ENCODE measurements at regions not wholly inside any gene's neighbourhood (a gene's known extent, or its start where the extent isn't known, plus 50 kb on each side); places are given as distances from the start of the nearest gene placed in this dataset.

DNA sequence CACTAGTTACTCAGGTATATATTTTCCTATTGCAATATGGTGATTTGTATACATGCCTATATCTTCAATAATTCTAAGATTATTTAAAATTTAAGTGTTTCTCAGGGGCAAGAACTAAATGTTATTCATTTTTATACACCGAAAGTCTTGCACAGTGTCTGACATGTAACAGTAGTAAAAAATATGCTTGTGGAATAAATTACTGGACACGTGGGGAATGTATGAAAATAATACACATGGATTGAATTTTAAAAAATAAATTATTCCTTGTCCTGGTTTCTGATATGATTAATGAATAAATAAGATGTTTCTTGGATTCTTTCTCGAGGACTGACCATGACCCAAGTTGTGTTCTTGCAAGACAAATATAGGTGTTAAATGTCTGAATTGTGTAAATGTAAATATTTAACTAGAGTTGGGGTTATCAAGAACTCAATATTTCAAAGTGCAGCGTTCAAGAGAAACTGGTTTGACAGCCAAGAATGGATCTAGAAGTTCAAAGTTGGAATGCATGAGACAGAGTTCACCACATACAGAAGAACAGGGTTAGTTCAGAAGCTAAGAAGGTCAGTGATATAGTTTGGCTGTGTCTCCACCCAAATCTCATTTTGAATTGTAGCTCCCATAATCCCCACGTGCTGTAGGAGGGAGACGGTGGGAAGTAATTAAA, 142.1 kb upstream of the SPAG17 start:
- Histone ChIP-seq H2AFZ (no peak overlapping the region), H3K4me2 (ENCODE audit: unreplicated experiment) (no peak overlapping the region), H4K20me1 (ENCODE audit: insufficient read depth) (no peaks in the 10 kb centered on the region), H3K9ac (no peak overlapping the region), H3K27ac (no peak overlapping the region), H3K27me3 (replicated peaks; ENCODE audit: insufficient read depth) (no peaks in the 10 kb centered on the region), H3K4me3 (no peak overlapping the region), H3F3A (ENCODE audit: insufficient read depth) (peaks cover 25% of the 10 kb centered on the region), H3K79me2 (ENCODE audit: insufficient read depth) (no peaks in the 10 kb centered on the region), H3K36me3 (ENCODE audit: low read depth) (no peaks in the 10 kb centered on the region), H3K9me2 (ENCODE audit: insufficient read depth) (no peaks in the 10 kb centered on the region), H3K9me3 (ENCODE audit: low read depth) (no peaks in the 10 kb centered on the region), H3K4me1 (ENCODE audit: insufficient read depth) (peaks cover 24% of the 10 kb centered on the region)
- WGBS, 2 experiments (ENCODE audit: low coverage in 1 of 2, low lambda C conversion rate in 2 of 2, missing lambda C conversion rate in 2 of 2), result 83 to 89% methylated on average over 6 of the region's 6 CpGs
- no peak for TF ChIP-seq EZH2phosphoT487 (IDR thresholded peaks at IDR 0.05; ENCODE audit: insufficient read depth, low read depth)
- no peak for TF ChIP-seq EZH2 (IDR thresholded peaks at IDR 0.05; ENCODE audit: insufficient read depth, poor library complexity, severe bottlenecking)
- in situ Hi-C loops (cut with MboI), result no loop called here
- no peak for DNase-seq

- Histone ChIP-seq H3K4me2 (ENCODE audit: unreplicated experiment) (peak overlapping the region; percentile 3), H3K27me3 (replicated peaks; ENCODE audit: insufficient read depth) (no peaks in the 10 kb centered on the region), H3K27ac (no peak overlapping the region), H2AFZ (no peak overlapping the region), H3K4me1 (ENCODE audit: insufficient read depth) (peaks cover 24% of the 10 kb centered on the region), H3K9ac (no peak overlapping the region), H4K20me1 (ENCODE audit: insufficient read depth) (no peaks in the 10 kb centered on the region), H3K36me3 (ENCODE audit: low read depth) (no peaks in the 10 kb centered on the region), H3K9me2 (ENCODE audit: insufficient read depth) (no peaks in the 10 kb centered on the region), H3K79me2 (ENCODE audit: insufficient read depth) (no peaks in the 10 kb centered on the region), H3K4me3 (no peak overlapping the region), H3K9me3 (ENCODE audit: low read depth) (no peaks in the 10 kb centered on the region), H3F3A (ENCODE audit: insufficient read depth) (peaks cover 25% of the 10 kb centered on the region)
- DNase-seq, result peak; percentile 89
- TF ChIP-seq EZH2 (IDR thresholded peaks at IDR 0.05; ENCODE audit: insufficient read depth, poor library complexity, severe bottlenecking) (no peak), EZH2phosphoT487 (IDR thresholded peaks at IDR 0.05; ENCODE audit: insufficient read depth, low read depth) (no peak)
- in situ Hi-C loops (cut with MboI), result no loop called here
These were observed 140.7 kb upstream of the SPAG17 start for GRCh38 chr1:118325550-118326225.

DNA sequence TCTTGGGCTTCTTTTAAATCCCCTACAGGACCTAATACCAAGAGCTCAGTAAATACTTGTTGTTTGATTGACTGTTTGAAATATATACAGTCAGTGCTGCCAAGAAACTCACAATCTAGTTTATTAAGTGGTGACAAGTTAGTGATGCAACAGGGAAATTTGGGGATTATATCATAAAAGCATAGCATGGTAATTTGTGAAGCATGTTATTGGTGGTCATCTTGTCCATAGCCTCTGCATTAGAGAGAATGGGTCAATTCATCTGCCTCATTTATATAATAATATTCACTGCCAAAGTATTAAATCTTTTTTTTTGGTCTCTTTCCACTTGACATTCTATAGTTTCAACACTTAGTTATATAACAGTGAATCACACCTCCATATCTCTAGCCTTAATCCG, 138.2 kb upstream of the SPAG17 start:
- TF ChIP-seq EZH2phosphoT487 (IDR thresholded peaks at IDR 0.05; ENCODE audit: insufficient read depth, low read depth) (no peak), EZH2 (IDR thresholded peaks at IDR 0.05; ENCODE audit: insufficient read depth, poor library complexity, severe bottlenecking) (no peak)
- Histone ChIP-seq H3K36me3 (ENCODE audit: low read depth) (no peaks in the 10 kb centered on the region), H3K4me2 (ENCODE audit: unreplicated experiment) (no peak overlapping the region), H3K79me2 (ENCODE audit: insufficient read depth) (no peaks in the 10 kb centered on the region), H3F3A (ENCODE audit: insufficient read depth) (peaks cover 25% of the 10 kb centered on the region), H3K27me3 (replicated peaks; ENCODE audit: insufficient read depth) (no peaks in the 10 kb centered on the region), H2AFZ (no peak overlapping the region), H3K27ac (no peak overlapping the region), H3K9me3 (ENCODE audit: low read depth) (no peaks in the 10 kb centered on the region), H4K20me1 (ENCODE audit: insufficient read depth) (no peaks in the 10 kb centered on the region), H3K4me1 (ENCODE audit: insufficient read depth) (peaks cover 24% of the 10 kb centered on the region), H3K9me2 (ENCODE audit: insufficient read depth) (no peaks in the 10 kb centered on the region), H3K4me3 (no peak overlapping the region), H3K9ac (no peak overlapping the region)
- in situ Hi-C loops (cut with MboI), result no loop called here
- DNase-seq, result no peak
- WGBS, 2 experiments (ENCODE audit: low coverage in 1 of 2, low lambda C conversion rate in 2 of 2, missing lambda C conversion rate in 2 of 2), result 0% methylated on average over 1 of the region's 1 CpG

- Histone ChIP-seq H3K4me1 (ENCODE audit: insufficient read depth) (peaks cover 24% of the 10 kb centered on the region), H3F3A (ENCODE audit: insufficient read depth) (peaks cover 25% of the 10 kb centered on the region), H3K4me2 (ENCODE audit: unreplicated experiment) (no peak overlapping the region), H2AFZ (no peak overlapping the region), H3K27me3 (replicated peaks; ENCODE audit: insufficient read depth) (no peaks in the 10 kb centered on the region), H3K27ac (no peak overlapping the region), H3K9me2 (ENCODE audit: insufficient read depth) (no peaks in the 10 kb centered on the region), H3K9me3 (ENCODE audit: low read depth) (no peaks in the 10 kb centered on the region), H4K20me1 (ENCODE audit: insufficient read depth) (no peaks in the 10 kb centered on the region), H3K4me3 (no peak overlapping the region), H3K36me3 (ENCODE audit: low read depth) (no peaks in the 10 kb centered on the region), H3K79me2 (ENCODE audit: insufficient read depth) (no peaks in the 10 kb centered on the region), H3K9ac (no peak overlapping the region)
- in situ Hi-C loops (cut with MboI), result no loop called here
- peak; percentile 49 for DNase-seq
- no peak for TF ChIP-seq EZH2 (IDR thresholded peaks at IDR 0.05; ENCODE audit: insufficient read depth, poor library complexity, severe bottlenecking)
- no peak for TF ChIP-seq EZH2phosphoT487 (IDR thresholded peaks at IDR 0.05; ENCODE audit: insufficient read depth, low read depth)
- 62 to 63% methylated on average over 3 of the region's 3 CpGs for WGBS, 2 experiments (ENCODE audit: low coverage in 1 of 2, low lambda C conversion rate in 2 of 2, missing lambda C conversion rate in 2 of 2)
These were observed 137.3 kb upstream of the SPAG17 start for GRCh38 chr1:118322331-118322730.

Data from GM23248 (cell line).